Brain microvascular endothelial cell (primary cell): ENCODE measurements at regions not wholly inside any gene's neighbourhood (a gene's known extent, or its start where the extent isn't known, plus 50 kb on each side); places are given as distances from the start of the nearest gene placed in this dataset.

Source experiments
- DNase-seq: peaks from one replicate; pipeline ENCODE4 v3.0.0-alpha.2; 2020
- H3K27ac ChIP-seq: fragments of 250-450 bp; sonication (Bioruptor Pico); 2 replicates; pipeline ENCODE4 v1.5.1; 2020; ENCODE audit warnings: mild to moderate bottlenecking, moderate library complexity
- H3K27me3 ChIP-seq: fragments of 250-450 bp; sonication (Bioruptor Pico); replicated peaks from 2 replicates; pipeline ENCODE4 v1.5.1; 2020; ENCODE audit warnings: mild to moderate bottlenecking
- H3K36me3 ChIP-seq: fragments of 250-450 bp; sonication (Bioruptor Pico); replicated peaks from 2 replicates; pipeline ENCODE4 v1.5.1; 2020; ENCODE audit warnings: mild to moderate bottlenecking
- H3K4me3 ChIP-seq: 2 replicates; pipeline ENCODE4 v1.5.1; 2011; ENCODE audit warnings: low read depth, mild to moderate bottlenecking, control low read depth, low read length, moderate library complexity
- in situ Hi-C: cut with HindIII; loops from 2 replicates; pipeline ENCODE4 v1.10.0; 2017; ENCODE audit warnings: low sequenced_read_pairs, low pct_ligation_motif_present
- TF ChIP-seq, protein P1 (sequence below): IDR thresholded peaks from 2 replicates; pipeline ENCODE4 v1.5.1; 2011; ENCODE audit warnings: low read depth, mild to moderate bottlenecking, moderate library complexity, low read length, control low read depth, inconsistent platforms; ENCODE audit errors: missing control alignments

DNA sequence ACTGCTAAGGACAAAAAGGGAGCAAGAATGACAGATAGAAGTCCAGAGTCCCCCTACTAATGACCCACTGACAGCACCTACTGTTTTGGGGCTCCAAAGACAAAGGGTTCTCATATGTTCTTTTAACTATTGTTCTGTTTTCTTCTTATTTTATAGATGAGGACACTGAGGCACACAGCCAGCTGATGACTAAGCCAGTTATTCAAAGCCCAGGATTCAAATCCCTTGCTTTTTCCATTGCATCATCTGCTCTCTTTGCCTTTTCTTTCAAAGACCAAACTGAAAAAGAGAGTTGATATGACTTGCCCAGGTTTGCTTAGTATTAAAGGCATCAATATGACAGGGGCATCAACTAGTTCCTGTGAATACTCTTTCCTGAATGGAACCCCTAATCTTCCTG is 299.8 kb downstream of the LRATD1 start:
- no peak overlapping the region for H3K4me3 ChIP-seq
- H3K27ac ChIP-seq: no peak overlapping the region
- DNase-seq: no peak
- TF ChIP-seq, protein P1, sequence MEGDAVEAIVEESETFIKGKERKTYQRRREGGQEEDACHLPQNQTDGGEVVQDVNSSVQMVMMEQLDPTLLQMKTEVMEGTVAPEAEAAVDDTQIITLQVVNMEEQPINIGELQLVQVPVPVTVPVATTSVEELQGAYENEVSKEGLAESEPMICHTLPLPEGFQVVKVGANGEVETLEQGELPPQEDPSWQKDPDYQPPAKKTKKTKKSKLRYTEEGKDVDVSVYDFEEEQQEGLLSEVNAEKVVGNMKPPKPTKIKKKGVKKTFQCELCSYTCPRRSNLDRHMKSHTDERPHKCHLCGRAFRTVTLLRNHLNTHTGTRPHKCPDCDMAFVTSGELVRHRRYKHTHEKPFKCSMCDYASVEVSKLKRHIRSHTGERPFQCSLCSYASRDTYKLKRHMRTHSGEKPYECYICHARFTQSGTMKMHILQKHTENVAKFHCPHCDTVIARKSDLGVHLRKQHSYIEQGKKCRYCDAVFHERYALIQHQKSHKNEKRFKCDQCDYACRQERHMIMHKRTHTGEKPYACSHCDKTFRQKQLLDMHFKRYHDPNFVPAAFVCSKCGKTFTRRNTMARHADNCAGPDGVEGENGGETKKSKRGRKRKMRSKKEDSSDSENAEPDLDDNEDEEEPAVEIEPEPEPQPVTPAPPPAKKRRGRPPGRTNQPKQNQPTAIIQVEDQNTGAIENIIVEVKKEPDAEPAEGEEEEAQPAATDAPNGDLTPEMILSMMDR: no peak
- in situ Hi-C loops: no loop called here
- H3K27me3 ChIP-seq: no peaks in the 10 kb centered on the region
- no peaks in the 10 kb centered on the region for H3K36me3 ChIP-seq

DNA sequence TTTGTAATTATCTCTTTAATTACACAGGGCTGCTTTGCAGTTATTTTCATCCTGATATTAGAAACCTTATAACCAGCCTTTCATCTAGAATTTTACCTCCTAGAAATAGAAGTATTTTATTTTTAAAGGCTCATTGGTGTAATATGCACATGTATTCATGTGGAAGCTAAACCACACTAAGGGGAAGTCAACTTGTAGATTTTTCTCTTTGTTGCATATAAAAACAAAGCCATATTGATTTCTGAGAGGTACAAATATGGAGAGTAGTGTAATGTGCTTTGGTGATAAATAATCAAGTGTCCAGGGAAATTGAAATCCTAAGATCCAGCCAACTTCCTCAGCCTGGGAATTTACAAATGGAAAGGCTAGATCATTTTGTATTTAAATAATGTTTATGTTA is 301.2 kb downstream of the LRATD1 start:
- DNase-seq: no peak
- in situ Hi-C loops: no loop called here
- no peak overlapping the region for H3K4me3 ChIP-seq
- TF ChIP-seq, protein P1: no peak
- no peaks in the 10 kb centered on the region for H3K27me3 ChIP-seq
- no peak overlapping the region for H3K27ac ChIP-seq
- H3K36me3 ChIP-seq: no peaks in the 10 kb centered on the region

DNA sequence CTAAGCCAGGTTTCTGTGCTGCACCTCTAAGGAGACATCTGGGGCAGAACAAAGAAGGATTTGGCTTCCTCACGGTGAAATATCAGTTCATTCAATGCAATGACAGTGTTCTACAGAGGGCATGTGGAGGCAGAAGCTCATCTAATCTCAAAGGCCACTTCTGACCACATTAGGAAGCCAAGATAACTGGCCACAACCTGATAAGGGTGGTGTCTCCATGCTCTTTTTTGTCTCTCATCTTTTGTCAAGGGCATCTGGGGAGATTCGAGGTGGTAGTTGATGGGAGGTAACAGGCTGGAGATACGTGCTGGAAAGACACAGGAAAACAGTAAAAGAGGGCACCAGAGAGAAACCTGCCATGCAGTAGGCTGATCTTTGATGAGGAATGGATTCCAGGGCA is 303.9 kb downstream of the LRATD1 start:
- H3K36me3 ChIP-seq: no peaks in the 10 kb centered on the region
- H3K27me3 ChIP-seq: no peaks in the 10 kb centered on the region
- in situ Hi-C loops: no loop called here
- H3K27ac ChIP-seq: no peak overlapping the region
- no peak for DNase-seq
- TF ChIP-seq, protein P1: no peak
- no peak overlapping the region for H3K4me3 ChIP-seq

DNA sequence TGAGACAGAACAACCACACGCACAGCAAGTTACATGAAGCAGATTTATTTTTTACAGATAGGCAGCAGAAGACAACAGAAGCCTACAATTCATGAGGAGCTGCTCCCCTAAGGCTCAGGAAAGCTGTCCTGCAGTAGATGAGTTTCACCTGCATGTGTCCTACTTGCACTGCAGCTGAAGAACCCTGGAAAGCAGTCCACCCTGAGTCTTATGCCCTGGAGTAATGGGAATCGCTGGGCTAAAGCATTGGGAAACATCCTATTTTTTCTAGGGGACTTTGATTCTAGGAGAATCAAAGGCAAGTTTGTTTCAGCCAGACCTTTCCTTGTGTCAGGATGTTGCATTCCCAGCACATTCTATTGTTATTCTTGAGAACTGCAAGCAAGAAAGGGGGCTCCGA is 304.8 kb downstream of the LRATD1 start:
- Histone ChIP-seq H3K27me3 (no peaks in the 10 kb centered on the region), H3K36me3 (no peaks in the 10 kb centered on the region), H3K4me3 (no peak overlapping the region), H3K27ac (no peak overlapping the region)
- DNase-seq: no peak
- in situ Hi-C loops: no loop called here
- TF ChIP-seq, protein P1: no peak

DNA sequence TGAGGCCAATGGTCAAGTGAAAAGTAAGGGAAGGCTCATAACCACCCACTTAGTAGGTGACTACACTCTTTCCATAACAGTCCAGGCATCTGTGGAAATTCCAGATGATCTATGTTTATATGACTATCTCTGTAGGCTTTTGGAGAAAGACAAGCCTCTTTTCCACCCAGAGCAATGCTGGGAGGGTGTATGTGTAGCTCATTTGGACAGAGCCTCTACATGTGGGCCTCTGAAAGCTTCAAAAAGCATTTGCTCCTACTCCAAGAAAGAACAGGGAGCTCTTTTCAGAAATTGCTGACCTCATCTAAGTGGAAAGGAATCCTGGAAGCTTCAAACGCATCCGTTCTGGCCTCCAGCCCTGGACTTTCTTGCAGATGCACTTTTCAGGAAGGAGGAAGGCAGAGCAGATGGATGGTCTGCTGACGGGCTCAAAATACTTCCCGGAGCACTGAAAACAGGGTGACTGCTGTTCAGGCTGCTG is 308.7 kb downstream of the LRATD1 start:
- in situ Hi-C loops: no loop called here
- no peak overlapping the region for H3K4me3 ChIP-seq
- TF ChIP-seq, protein P1: no peak
- H3K36me3 ChIP-seq: no peaks in the 10 kb centered on the region
- no peak for DNase-seq
- H3K27me3 ChIP-seq: no peaks in the 10 kb centered on the region
- H3K27ac ChIP-seq: no peak overlapping the region

DNA sequence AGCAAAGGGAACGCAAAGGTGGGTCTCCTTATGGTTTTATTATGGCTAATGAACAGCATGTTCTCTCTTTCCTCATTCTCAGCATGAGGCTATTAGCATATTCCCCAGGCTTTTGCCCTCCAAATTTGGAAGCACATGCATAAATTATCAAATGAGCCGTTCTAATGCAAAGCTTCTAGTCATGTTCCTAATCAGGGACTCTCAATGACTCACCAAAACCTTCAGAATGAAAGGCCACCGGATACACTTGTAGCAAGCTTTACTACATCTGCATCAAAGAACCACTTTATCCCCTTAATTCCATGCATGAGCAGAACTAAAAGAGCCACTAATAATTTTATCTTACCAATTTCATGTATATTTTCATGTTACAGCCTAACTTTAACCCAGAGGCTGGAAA is 310.5 kb downstream of the LRATD1 start:
- no peak for DNase-seq

More for the DNA sequence above, 310.5 kb downstream of the LRATD1 start:
- TF ChIP-seq, protein P1: no peak
- Histone ChIP-seq H3K27ac (no peak overlapping the region), H3K27me3 (no peaks in the 10 kb centered on the region), H3K36me3 (no peaks in the 10 kb centered on the region), H3K4me3 (no peak overlapping the region)
- in situ Hi-C loops: no loop called here
